GM21723 (cell line): ENCODE measurements at regions not wholly inside any gene's neighbourhood (a gene's known extent, or its start where the extent isn't known, plus 50 kb on each side); places are given as distances from the start of the nearest gene placed in this dataset.
"Not testable (repeated sequence)": the region's sequence is repeated elsewhere in the genome, so short reads cannot be mapped to it uniquely, and the experiment has no call there.

Experiments used
- ATAC-seq: cut with Tn5 transposase; IDR thresholded peaks from one replicate; pipeline ENCODE4 v1.9.1; 2021; ENCODE audit warnings: mild to moderate bottlenecking, moderate library complexity; ENCODE audit not compliant: unreplicated experiment

GRCh38 chr7:66502230-66503035 is 126.2 kb upstream of the KCTD7 start:
- ATAC-seq: no peak

- ATAC-seq: no peak
Measured at GRCh38 chr7:66503036-66503370, 125.7 kb upstream of the KCTD7 start.

GRCh38 chr7:66503551-66504031 is 125.1 kb upstream of the KCTD7 start:
- ATAC-seq: no peak

- ATAC-seq: no peak
Measured at GRCh38 chr7:66504131-66504530, 124.5 kb upstream of the KCTD7 start.

- no peak for ATAC-seq
Measured at GRCh38 chr7:66505009-66505408, 123.7 kb upstream of the KCTD7 start.

- no peak for ATAC-seq
Measured at GRCh38 chr7:66505531-66506451, 122.9 kb upstream of the KCTD7 start.

GRCh38 chr7:66506703-66507102 is 122.0 kb upstream of the KCTD7 start:
- not testable (repeated sequence) for ATAC-seq

- no peak for ATAC-seq
Measured at GRCh38 chr7:66507764-66508296, 120.9 kb upstream of the KCTD7 start.

- no peak for ATAC-seq
Measured at GRCh38 chr7:66508431-66508830, 120.2 kb upstream of the KCTD7 start.

GRCh38 chr7:66514050-66514449 is 114.6 kb upstream of the KCTD7 start:
- ATAC-seq: no peak

- no peak for ATAC-seq
Measured at GRCh38 chr7:66517212-66517909, 111.3 kb upstream of the KCTD7 start.

GRCh38 chr7:66518151-66518691 is 110.5 kb upstream of the KCTD7 start:
- ATAC-seq: no peak

- no peak for ATAC-seq
Measured at GRCh38 chr7:66521675-66522074, 107.0 kb upstream of the KCTD7 start.

GRCh38 chr7:66522518-66522917 is 106.2 kb upstream of the KCTD7 start:
- ATAC-seq: no peak

GRCh38 chr7:66523409-66523808 is 105.3 kb upstream of the KCTD7 start:
- no peak for ATAC-seq

GRCh38 chr7:66524738-66525137 is 103.9 kb upstream of the KCTD7 start:
- no peak for ATAC-seq

GRCh38 chr7:66526782-66527181 is 101.9 kb upstream of the KCTD7 start:
- ATAC-seq: not testable (repeated sequence)

- no peak for ATAC-seq
Measured at GRCh38 chr7:66528652-66529051, 100.0 kb upstream of the KCTD7 start.

GRCh38 chr7:66529883-66530610 is 98.6 kb upstream of the KCTD7 start:
- no peak for ATAC-seq
